Brain microvascular endothelial cell (primary cell): ENCODE measurements at regions not wholly inside any gene's neighbourhood (a gene's known extent, or its start where the extent isn't known, plus 50 kb on each side); places are given as distances from the start of the nearest gene placed in this dataset.

Experiments
- DNase-seq: peaks from one replicate; pipeline ENCODE4 v3.0.0-alpha.2; 2020
- H3K27ac ChIP-seq: fragments of 250-450 bp; sonication (Bioruptor Pico); 2 replicates; pipeline ENCODE4 v1.5.1; 2020; ENCODE audit warnings: mild to moderate bottlenecking, moderate library complexity
- H3K27me3 ChIP-seq: fragments of 250-450 bp; sonication (Bioruptor Pico); replicated peaks from 2 replicates; pipeline ENCODE4 v1.5.1; 2020; ENCODE audit warnings: mild to moderate bottlenecking
- H3K36me3 ChIP-seq: fragments of 250-450 bp; sonication (Bioruptor Pico); replicated peaks from 2 replicates; pipeline ENCODE4 v1.5.1; 2020; ENCODE audit warnings: mild to moderate bottlenecking
- H3K4me3 ChIP-seq: 2 replicates; pipeline ENCODE4 v1.5.1; 2011; ENCODE audit warnings: low read depth, mild to moderate bottlenecking, control low read depth, low read length, moderate library complexity
- in situ Hi-C: cut with HindIII; loops from 2 replicates; pipeline ENCODE4 v1.10.0; 2017; ENCODE audit warnings: low sequenced_read_pairs, low pct_ligation_motif_present
- TF ChIP-seq, protein P1 (sequence below): IDR thresholded peaks from 2 replicates; pipeline ENCODE4 v1.5.1; 2011; ENCODE audit warnings: low read depth, mild to moderate bottlenecking, moderate library complexity, low read length, control low read depth, inconsistent platforms; ENCODE audit errors: missing control alignments

DNA sequence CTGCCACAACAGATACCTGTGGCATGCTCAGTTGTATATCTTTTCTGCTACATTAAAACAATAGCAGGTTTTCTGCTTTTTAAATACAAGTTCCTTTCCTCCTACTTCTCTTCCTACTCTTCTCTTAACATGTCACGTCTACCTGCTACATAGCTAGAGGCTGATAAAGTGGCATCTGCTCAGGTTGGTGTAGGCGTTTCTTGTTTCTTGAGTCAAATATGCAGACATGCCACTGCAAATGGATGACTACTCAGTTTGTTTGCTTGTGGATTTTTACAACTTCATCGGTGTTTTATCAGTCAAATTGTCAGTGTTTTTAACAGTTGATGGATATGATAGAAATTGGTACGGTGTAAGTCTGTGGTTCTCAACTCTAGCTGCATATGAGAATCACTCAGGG lies 525.7 kb downstream of the TLE4 start:
- Histone ChIP-seq H3K27ac (no peak overlapping the region), H3K36me3 (no peaks in the 10 kb centered on the region), H3K4me3 (no peak overlapping the region), H3K27me3 (no peaks in the 10 kb centered on the region)
- DNase-seq: no peak
- in situ Hi-C loops: no loop called here
- TF ChIP-seq, protein P1, sequence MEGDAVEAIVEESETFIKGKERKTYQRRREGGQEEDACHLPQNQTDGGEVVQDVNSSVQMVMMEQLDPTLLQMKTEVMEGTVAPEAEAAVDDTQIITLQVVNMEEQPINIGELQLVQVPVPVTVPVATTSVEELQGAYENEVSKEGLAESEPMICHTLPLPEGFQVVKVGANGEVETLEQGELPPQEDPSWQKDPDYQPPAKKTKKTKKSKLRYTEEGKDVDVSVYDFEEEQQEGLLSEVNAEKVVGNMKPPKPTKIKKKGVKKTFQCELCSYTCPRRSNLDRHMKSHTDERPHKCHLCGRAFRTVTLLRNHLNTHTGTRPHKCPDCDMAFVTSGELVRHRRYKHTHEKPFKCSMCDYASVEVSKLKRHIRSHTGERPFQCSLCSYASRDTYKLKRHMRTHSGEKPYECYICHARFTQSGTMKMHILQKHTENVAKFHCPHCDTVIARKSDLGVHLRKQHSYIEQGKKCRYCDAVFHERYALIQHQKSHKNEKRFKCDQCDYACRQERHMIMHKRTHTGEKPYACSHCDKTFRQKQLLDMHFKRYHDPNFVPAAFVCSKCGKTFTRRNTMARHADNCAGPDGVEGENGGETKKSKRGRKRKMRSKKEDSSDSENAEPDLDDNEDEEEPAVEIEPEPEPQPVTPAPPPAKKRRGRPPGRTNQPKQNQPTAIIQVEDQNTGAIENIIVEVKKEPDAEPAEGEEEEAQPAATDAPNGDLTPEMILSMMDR: no peak

DNA sequence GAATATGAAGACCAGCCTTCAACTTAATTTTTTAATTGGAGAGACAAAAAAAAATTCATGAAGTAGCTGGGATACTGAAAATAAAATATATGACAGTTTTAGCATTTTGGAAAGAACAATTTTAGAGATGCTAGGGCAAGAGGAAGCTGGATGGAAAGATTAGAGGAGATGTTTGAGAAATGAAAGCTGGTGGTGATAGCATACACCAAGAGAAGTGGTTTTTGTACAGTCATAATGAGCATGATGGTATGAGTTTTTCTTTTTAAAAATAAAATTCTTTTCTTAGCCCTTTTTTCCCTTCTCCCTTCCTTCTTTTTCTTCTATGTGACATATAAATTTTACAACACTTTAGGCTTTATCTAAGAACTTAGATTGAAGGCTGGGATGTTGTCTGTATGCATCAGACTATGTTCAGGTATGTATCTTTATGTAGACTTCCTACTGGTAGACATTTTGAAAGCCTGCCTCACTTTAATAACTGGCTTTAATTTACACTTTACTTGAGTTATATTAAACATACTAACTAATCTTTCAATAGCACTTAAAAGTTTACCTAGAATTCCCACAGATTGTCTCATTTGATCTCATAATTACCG lies 522.5 kb downstream of the TLE4 start:
- in situ Hi-C loops: no loop called here
- Histone ChIP-seq H3K4me3 (no peak overlapping the region), H3K36me3 (no peaks in the 10 kb centered on the region), H3K27ac (no peak overlapping the region), H3K27me3 (no peaks in the 10 kb centered on the region)
- TF ChIP-seq, protein P1: no peak
- no peak for DNase-seq

DNA sequence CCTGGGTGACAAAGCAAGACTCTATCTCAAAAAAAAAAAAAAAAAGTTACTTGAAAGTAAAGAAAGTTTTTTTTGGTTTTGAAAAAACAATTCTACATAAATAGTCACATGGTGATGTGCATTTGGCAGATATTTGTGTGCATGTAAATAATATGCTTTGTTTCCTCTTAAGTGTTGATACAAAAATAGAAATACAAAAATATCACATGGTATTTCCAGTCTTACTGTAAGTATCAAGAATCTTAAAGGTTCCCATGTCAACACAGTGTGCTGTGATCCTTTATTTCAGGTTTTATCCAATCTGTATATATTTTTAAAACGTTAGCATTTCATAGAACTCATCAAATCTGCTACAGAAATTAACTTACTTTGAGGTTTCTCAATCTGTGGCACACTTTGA lies 521.9 kb downstream of the TLE4 start:
- DNase-seq: no peak
- Histone ChIP-seq H3K36me3 (no peaks in the 10 kb centered on the region), H3K27ac (no peak overlapping the region), H3K27me3 (no peaks in the 10 kb centered on the region), H3K4me3 (no peak overlapping the region)
- in situ Hi-C loops: no loop called here
- TF ChIP-seq, protein P1: no peak

DNA sequence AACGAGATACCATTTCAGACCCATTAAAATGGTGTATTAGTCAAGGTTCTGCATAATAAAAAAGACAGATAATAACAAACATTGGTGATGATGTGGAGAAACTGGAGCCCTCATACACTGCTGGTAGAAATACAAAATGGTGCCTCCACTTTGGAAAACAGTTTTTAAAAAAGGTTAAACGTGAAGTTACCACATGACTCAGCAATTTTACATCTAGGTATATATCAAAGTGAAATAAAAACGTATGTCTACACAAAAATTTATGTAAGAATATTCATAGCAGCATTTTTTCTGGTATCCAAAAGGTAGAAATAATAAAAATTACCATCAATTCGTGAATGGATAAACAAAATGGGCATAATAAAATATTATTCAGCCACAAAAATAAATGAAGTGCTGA lies 519.8 kb downstream of the TLE4 start:
- Histone ChIP-seq H3K36me3 (no peaks in the 10 kb centered on the region), H3K27ac (no peak overlapping the region), H3K27me3 (no peaks in the 10 kb centered on the region), H3K4me3 (no peak overlapping the region)
- TF ChIP-seq, protein P1: no peak
- in situ Hi-C loops: no loop called here
- DNase-seq: no peak

DNA sequence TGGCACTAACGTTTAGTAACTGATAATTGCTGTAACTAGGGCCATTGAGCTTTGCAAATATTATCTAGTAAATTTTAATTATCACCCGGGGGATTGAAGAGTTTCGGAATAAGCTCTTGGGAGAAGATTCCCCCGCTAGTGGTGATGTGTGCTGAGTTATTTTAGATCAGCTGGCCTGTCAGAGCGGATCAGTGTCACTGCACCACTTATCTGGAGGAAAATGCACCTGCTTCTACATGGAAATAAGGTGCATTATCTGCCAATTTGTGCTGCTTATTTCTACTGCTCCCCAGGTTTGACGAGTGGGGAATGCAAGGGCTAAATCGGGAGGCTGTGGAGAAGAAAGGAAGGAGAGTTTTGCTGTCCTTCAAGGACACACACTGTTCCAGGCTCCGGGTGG lies 518.6 kb downstream of the TLE4 start:
- no peak for DNase-seq
- Histone ChIP-seq H3K36me3 (no peaks in the 10 kb centered on the region), H3K27ac (no peak overlapping the region), H3K27me3 (no peaks in the 10 kb centered on the region), H3K4me3 (no peak overlapping the region)
- TF ChIP-seq, protein P1: no peak
- in situ Hi-C loops: no loop called here

DNA sequence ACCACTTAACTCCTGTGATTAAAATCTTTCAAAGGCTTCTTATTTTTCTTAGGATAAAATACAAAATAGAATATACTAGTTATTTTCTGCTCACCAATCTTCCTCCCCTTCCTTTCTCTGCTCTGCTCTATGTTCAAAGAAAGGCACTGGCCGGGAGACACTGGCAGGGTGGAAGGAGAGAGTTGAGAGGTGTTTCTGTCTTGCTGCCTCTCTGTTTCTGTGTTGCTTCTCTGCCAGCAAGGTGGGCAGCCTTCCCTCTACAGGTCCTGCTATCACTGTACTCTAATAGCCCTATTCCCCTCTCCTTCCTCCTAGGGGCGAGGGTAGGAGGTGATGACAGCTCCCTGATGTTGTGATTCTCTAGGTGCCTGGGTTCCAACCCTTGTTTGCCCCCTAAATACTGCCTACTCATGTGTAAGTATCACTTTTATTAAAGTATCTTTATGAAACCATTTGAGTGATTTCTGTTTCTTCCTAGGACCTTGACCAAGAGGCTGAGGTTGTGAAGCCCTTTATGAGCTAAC lies 515.1 kb downstream of the TLE4 start:
- DNase-seq: no peak
- H3K27me3 ChIP-seq: no peaks in the 10 kb centered on the region
- in situ Hi-C loops: no loop called here
- no peaks in the 10 kb centered on the region for H3K36me3 ChIP-seq
- H3K4me3 ChIP-seq: no peak overlapping the region
- H3K27ac ChIP-seq: no peak overlapping the region
- TF ChIP-seq, protein P1: no peak
